Gastroesophageal sphincter (tissue), 3 donors: ENCODE measurements at regions not wholly inside any gene's neighbourhood (a gene's known extent, or its start where the extent isn't known, plus 50 kb on each side); places are given as distances from the start of the nearest gene placed in this dataset.

Experiments
- EP300 ChIP-seq: sonication (generic); formaldehyde crosslinking; IDR thresholded peaks from one replicate; pipeline ENCODE4 v1.6.1; 2017; ENCODE audit warnings: antibody characterized with exemption, mild to moderate bottlenecking
- POLR2A ChIP-seq, 2 donors: fragments of 450-650 bp; IDR thresholded peaks; one replicate each; pipeline ENCODE4 v1.6.1; 2017; ENCODE audit warnings: antibody characterized with exemption in 2 of 2, mild to moderate bottlenecking in 2 of 2, moderate library complexity in 1 of 2
- POLR2AphosphoS5 ChIP-seq: sonication (generic); formaldehyde crosslinking; IDR thresholded peaks from one replicate; pipeline ENCODE4 v1.6.1; 2017; ENCODE audit warnings: antibody characterized with exemption
- TF ChIP-seq, protein P1 (sequence below), 4 experiments: fragments of 200-600 bp in 2 of 4; fragments of 450-650 bp in 2 of 4; sonication (generic) in 1 of 4; IDR thresholded peaks; one replicate each; pipeline ENCODE4 v1.5.1; 2017 to 2019; ENCODE audit warnings: antibody characterized with exemption in 4 of 4, mild to moderate bottlenecking in 2 of 4, moderate library complexity in 2 of 4

DNA sequence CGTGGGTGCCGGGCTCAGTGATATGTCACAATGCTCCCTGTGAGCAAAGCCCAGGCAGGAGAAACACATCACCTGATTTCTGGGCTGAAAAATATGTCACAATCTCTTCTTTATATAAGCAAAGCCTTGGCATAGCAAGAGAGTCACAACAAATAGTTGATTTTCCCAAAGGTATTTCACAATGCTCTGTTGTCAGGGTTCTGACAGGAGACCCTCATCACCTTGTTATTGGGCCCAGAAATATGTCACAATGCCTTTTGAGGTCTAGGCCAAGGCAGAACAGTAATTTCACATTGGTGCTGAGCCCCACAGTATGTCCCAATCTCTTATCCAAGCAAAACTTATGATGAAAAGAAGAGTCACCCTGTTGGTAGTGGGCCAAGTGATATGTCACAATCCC lies 125.7 kb downstream of the ZNF675 start:
- no peak for TF ChIP-seq EP300
- no peak for TF ChIP-seq POLR2A (IDR thresholded peaks at IDR 0.05)
- TF ChIP-seq, protein P1, sequence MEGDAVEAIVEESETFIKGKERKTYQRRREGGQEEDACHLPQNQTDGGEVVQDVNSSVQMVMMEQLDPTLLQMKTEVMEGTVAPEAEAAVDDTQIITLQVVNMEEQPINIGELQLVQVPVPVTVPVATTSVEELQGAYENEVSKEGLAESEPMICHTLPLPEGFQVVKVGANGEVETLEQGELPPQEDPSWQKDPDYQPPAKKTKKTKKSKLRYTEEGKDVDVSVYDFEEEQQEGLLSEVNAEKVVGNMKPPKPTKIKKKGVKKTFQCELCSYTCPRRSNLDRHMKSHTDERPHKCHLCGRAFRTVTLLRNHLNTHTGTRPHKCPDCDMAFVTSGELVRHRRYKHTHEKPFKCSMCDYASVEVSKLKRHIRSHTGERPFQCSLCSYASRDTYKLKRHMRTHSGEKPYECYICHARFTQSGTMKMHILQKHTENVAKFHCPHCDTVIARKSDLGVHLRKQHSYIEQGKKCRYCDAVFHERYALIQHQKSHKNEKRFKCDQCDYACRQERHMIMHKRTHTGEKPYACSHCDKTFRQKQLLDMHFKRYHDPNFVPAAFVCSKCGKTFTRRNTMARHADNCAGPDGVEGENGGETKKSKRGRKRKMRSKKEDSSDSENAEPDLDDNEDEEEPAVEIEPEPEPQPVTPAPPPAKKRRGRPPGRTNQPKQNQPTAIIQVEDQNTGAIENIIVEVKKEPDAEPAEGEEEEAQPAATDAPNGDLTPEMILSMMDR (IDR thresholded peaks at IDR 0.05): no peak
- TF ChIP-seq POLR2AphosphoS5: no peak
